NB4 (cell line): ENCODE measurements at regions not wholly inside any gene's neighbourhood (a gene's known extent, or its start where the extent isn't known, plus 50 kb on each side); places are given as distances from the start of the nearest gene placed in this dataset.

Source experiments
- MAX ChIP-seq: IDR thresholded peaks from 2 replicates; pipeline ENCODE4 v1.6.1; 2011; ENCODE audit warnings: low read depth, low read length
- MYC ChIP-seq: IDR thresholded peaks from 2 replicates; pipeline ENCODE4 v1.6.1; 2011; ENCODE audit warnings: low read depth, low read length
- POLR2A ChIP-seq: IDR thresholded peaks from 2 replicates; pipeline ENCODE4 v1.6.1; 2011; ENCODE audit warnings: mild to moderate bottlenecking; ENCODE audit not compliant: insufficient read length; ENCODE audit errors: extremely low read depth
- TF ChIP-seq, protein P1 (sequence below): IDR thresholded peaks from one replicate; pipeline ENCODE4 v1.5.1; 2012; ENCODE audit warnings: low read depth, low read length

GRCh38 chr4:155515444-155516075 lies 138.8 kb upstream of the MAP9 start:
- TF ChIP-seq, protein P1, sequence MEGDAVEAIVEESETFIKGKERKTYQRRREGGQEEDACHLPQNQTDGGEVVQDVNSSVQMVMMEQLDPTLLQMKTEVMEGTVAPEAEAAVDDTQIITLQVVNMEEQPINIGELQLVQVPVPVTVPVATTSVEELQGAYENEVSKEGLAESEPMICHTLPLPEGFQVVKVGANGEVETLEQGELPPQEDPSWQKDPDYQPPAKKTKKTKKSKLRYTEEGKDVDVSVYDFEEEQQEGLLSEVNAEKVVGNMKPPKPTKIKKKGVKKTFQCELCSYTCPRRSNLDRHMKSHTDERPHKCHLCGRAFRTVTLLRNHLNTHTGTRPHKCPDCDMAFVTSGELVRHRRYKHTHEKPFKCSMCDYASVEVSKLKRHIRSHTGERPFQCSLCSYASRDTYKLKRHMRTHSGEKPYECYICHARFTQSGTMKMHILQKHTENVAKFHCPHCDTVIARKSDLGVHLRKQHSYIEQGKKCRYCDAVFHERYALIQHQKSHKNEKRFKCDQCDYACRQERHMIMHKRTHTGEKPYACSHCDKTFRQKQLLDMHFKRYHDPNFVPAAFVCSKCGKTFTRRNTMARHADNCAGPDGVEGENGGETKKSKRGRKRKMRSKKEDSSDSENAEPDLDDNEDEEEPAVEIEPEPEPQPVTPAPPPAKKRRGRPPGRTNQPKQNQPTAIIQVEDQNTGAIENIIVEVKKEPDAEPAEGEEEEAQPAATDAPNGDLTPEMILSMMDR, result no peak
- no peak for TF ChIP-seq MYC
- no peak for TF ChIP-seq POLR2A
- TF ChIP-seq MAX, result no peak
